Tibial nerve (tissue), 4 donors: ENCODE measurements at regions not wholly inside any gene's neighbourhood (a gene's known extent, or its start where the extent isn't known, plus 50 kb on each side); places are given as distances from the start of the nearest gene placed in this dataset.
"Not testable (repeated sequence)": the region's sequence is repeated elsewhere in the genome, so short reads cannot be mapped to it uniquely, and the experiment has no call there.

Source experiments
- DNase-seq, 2 donors: peaks; one replicate each; pipeline ENCODE4 v3.0.0-alpha.2; 2019; ENCODE audit warnings: low spot score in 2 of 2
- H3K27ac ChIP-seq, 4 donors: fragments of 200-600 bp; sonication (generic) in 3 of 4; one replicate each; pipeline ENCODE4 v1.5.1; 2017 to 2019; ENCODE audit warnings: mild to moderate bottlenecking in 1 of 4
- H3K27me3 ChIP-seq, 2 donors: fragments of 200-600 bp; sonication (generic) in 1 of 2; one replicate each; pipeline versions ENCODE4 v1.5.1 to v1.6.0; 2017 to 2019
- H3K36me3 ChIP-seq, 3 donors: fragments of 200-600 bp; sonication (generic); one replicate each; pipeline ENCODE4 v1.5.1; 2018 to 2019
- H3K4me1 ChIP-seq, 4 donors: fragments of 200-600 bp; sonication (generic) in 3 of 4; one replicate each; pipeline ENCODE4 v1.5.1; 2017 to 2019
- H3K4me3 ChIP-seq, 4 donors: fragments of 200-600 bp; sonication (generic) in 3 of 4; one replicate each; pipeline ENCODE4 v1.5.1; 2017 to 2019; ENCODE audit warnings: mild to moderate bottlenecking in 1 of 4, moderate library complexity in 1 of 4
- H3K9me3 ChIP-seq, 4 donors: fragments of 200-600 bp; sonication (generic) in 3 of 4; one replicate each; pipeline ENCODE4 v1.5.1; 2017 to 2019
- EP300 ChIP-seq, 2 donors: sonication (generic); formaldehyde crosslinking; IDR thresholded peaks; one replicate each; pipeline ENCODE4 v1.6.1; 2017; ENCODE audit warnings: antibody characterized with exemption in 2 of 2, mild to moderate bottlenecking in 1 of 2
- POLR2A ChIP-seq, 2 donors: fragments of 450-650 bp; IDR thresholded peaks; one replicate each; pipeline ENCODE4 v1.6.1; 2017; ENCODE audit warnings: antibody characterized with exemption in 2 of 2, mild to moderate bottlenecking in 2 of 2, moderate library complexity in 2 of 2
- WGBS, 2 donors: methylation state at CpG; one replicate each; pipeline ENCODE4 v1.1.5; 2018; 5-methylcytosine and 5-hydroxymethylcytosine counted together
- TF ChIP-seq, protein P1 (sequence below), 5 experiments: fragments of 200-600 bp in 3 of 5; fragments of 450-650 bp in 2 of 5; sonication (generic) in 3 of 5; IDR thresholded peaks; one replicate each; pipeline ENCODE4 v1.5.1; 2016 to 2019; ENCODE audit warnings: antibody characterized with exemption in 5 of 5, mild to moderate bottlenecking in 3 of 5, moderate library complexity in 2 of 5

DNA sequence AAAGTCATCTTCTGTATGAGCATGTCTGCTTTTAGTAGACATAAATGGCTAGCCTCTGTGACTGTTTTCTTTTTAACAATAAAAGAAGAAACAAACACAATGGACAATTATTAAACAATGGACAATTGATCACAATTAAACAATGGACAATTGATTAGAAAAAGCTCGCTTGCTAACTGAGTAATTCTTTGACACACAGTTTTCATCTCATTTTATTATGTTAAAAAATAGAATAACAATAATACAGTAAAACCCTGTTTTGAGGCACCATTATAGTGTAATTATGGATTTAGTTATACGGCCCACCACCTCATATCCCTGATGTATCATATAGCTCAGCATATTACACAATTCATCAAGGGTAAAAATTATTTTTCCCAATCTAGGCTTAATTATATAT, 989.0 kb downstream of the LTN1 start:
- not testable (repeated sequence) for H3K27ac ChIP-seq, H3K9me3 ChIP-seq
- WGBS, 2 donors: 63 to 77% methylated on average over 2 of the region's 2 CpGs

DNA sequence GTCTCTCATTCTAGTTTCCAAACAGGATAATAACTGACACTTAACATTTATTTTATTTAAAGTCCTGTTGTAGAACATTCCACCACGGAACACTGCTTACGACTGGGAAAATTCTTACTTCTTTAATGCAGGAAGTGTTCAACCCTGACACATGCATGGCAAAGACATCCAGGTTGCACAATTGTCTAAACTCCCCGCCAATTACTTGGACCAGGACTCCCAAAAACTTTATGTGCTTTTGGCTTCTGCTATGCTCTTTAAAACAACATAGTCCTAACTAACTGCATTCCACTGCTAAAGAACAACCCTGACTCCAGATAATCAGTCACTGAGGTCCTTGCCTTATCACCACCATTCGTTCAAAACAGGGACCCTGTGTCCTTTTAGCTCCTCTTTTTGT, 995.8 kb downstream of the LTN1 start:
- not testable (repeated sequence) for H3K27me3 ChIP-seq, H3K4me3 ChIP-seq, H3K27ac ChIP-seq, H3K9me3 ChIP-seq, H3K36me3 ChIP-seq, DNase-seq, H3K4me1 ChIP-seq
- 75 to 82% methylated on average over 4 of the region's 4 CpGs for WGBS, 2 donors

More for the DNA sequence above, 989.0 kb downstream of the LTN1 start:
- not testable (repeated sequence) for H3K4me1 ChIP-seq, H3K4me3 ChIP-seq, H3K36me3 ChIP-seq, H3K27me3 ChIP-seq, DNase-seq

DNA sequence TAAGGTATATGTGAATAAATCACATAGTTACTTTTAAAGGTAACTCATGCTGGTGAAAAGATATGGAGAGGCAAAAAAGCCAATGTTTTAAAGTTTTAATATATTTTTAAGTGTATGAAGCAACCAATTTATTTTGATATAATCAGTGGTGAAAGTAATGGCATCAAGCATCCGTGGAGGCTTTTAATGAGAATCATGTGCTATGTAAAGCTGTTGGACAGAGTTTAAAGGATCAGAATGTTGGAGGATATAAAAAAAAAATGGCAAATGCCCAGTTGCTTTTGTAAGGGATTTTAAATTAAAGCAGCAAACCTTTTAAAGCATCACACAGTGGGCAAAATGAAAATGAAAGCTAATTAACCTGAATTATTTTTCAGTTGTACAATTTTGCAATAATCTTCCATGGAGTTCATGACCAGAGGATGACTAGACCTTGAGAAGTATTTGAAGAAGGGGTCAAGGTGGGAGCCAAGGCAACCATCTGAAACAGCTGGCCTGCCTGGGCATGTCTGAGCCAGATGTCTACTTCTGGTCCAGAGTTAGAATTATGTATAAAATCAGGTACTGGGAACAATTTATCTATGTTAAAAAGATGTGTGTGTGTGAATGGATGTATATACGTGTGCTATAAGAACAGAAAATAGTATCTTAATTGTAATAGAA, 1007.9 kb downstream of the LTN1 start:
- not testable (repeated sequence) for H3K4me3 ChIP-seq, H3K27ac ChIP-seq, H3K27me3 ChIP-seq, DNase-seq, H3K9me3 ChIP-seq, H3K36me3 ChIP-seq, H3K4me1 ChIP-seq
- 59 to 69% methylated on average over 2 of the region's 2 CpGs for WGBS, 2 donors

DNA sequence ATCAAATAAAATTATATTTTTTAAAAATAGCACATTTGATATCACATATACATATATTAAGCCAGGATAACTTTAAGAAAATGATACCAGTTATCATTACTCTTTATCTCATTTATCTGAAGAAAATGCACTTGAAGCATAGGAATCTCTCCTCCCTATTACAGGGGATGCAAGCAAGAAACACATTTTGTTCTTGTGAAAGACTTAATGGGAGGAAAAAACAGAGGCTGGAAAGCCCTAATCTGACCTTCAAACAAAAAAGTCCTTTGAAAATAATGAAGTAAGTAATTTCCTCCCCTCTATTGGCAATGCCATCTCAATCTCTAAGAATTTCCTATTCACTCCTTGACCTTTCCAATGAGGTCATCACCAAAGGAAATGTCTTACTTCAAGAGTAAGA, 1012.6 kb upstream of the ADAMTS5 start:
- H3K27ac ChIP-seq: peak overlapping the region in 2 of 4 donors; percentile 41 to 52
- not testable (repeated sequence) for DNase-seq, H3K4me1 ChIP-seq, H3K36me3 ChIP-seq, H3K9me3 ChIP-seq, H3K27me3 ChIP-seq, H3K4me3 ChIP-seq

DNA sequence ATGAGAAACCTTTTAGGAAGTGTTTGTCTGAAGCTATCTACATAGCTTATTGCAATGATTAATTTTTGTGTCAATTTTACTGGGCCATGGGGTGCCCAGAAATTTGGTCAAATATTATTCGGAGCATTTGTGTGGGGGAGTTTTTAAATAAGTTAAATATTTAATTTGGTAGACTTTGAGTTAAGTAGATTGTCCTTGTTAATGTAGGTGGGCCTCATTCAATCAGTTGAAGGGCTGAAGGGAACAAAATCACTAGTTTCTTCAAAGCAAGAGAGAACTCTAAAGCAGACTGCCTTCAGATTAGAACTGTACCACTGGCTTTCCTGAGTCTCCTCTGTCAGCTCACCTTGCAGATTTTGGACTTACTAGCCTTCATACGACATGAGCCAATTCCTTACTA, 1008.6 kb upstream of the ADAMTS5 start:
- Histone ChIP-seq H3K36me3 (no peaks in the 10 kb centered on the region), H3K4me1 (peaks cover 0 to 6% (median 3%) of the 10 kb centered on the region in 4 donors), H3K27me3 (no peaks in the 10 kb centered on the region), H3K4me3 (no peak overlapping the region), H3K27ac (no peak overlapping the region), H3K9me3 (no peaks in the 10 kb centered on the region)
- TF ChIP-seq EP300 (IDR thresholded peaks at IDR 0.05) (no peak), POLR2A (IDR thresholded peaks at IDR 0.05) (no peak)
- TF ChIP-seq, protein P1, sequence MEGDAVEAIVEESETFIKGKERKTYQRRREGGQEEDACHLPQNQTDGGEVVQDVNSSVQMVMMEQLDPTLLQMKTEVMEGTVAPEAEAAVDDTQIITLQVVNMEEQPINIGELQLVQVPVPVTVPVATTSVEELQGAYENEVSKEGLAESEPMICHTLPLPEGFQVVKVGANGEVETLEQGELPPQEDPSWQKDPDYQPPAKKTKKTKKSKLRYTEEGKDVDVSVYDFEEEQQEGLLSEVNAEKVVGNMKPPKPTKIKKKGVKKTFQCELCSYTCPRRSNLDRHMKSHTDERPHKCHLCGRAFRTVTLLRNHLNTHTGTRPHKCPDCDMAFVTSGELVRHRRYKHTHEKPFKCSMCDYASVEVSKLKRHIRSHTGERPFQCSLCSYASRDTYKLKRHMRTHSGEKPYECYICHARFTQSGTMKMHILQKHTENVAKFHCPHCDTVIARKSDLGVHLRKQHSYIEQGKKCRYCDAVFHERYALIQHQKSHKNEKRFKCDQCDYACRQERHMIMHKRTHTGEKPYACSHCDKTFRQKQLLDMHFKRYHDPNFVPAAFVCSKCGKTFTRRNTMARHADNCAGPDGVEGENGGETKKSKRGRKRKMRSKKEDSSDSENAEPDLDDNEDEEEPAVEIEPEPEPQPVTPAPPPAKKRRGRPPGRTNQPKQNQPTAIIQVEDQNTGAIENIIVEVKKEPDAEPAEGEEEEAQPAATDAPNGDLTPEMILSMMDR (IDR thresholded peaks at IDR 0.05): no peak
- WGBS, 2 donors: 96 to 99% methylated on average over 2 of the region's 2 CpGs
- DNase-seq: no peak

DNA sequence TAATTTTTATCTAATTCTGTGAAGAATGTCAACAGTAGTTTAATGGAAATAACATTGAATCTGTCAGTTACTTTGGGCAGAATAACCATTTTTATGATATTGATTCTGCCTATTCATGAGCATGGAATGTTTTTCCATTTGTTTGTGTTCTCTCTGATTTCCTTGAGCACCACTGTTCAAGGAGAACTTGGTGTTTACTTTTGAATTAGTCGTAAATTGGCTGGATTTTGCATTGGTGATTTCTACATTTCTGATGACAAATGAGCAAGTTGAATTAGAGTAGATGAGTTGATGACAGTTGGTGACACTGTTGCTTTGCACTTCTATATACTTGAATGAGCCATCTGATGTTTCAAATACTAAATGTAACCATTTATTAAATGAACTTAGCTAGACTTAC, 1007.3 kb upstream of the ADAMTS5 start:
- not testable (repeated sequence) for H3K4me3 ChIP-seq, H3K4me1 ChIP-seq, H3K9me3 ChIP-seq, H3K27ac ChIP-seq, H3K27me3 ChIP-seq, H3K36me3 ChIP-seq, DNase-seq
- WGBS, 2 donors: 77 to 86% methylated on average over 1 of the region's 1 CpG

DNA sequence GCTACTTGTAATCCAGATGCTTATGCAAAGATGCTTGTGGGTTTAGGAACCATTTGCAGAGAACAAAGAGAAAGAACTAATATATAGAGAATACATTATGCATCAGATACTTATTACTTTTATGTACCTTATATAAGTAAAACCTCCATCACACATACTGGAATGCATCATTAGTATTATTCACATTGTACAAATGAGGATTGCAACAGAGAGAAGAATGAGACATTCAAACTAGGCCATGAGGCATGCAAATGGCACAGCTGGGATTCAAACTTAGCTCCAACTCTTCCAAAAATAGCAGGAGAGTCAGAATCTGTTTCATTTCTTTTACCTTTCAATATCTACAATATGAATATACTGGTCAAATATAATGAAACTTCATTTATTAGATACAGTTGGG, 1001.4 kb upstream of the ADAMTS5 start:
- DNase-seq, H3K27me3 ChIP-seq, H3K4me1 ChIP-seq, H3K27ac ChIP-seq, H3K4me3 ChIP-seq, H3K9me3 ChIP-seq, H3K36me3 ChIP-seq: not testable (repeated sequence)

DNA sequence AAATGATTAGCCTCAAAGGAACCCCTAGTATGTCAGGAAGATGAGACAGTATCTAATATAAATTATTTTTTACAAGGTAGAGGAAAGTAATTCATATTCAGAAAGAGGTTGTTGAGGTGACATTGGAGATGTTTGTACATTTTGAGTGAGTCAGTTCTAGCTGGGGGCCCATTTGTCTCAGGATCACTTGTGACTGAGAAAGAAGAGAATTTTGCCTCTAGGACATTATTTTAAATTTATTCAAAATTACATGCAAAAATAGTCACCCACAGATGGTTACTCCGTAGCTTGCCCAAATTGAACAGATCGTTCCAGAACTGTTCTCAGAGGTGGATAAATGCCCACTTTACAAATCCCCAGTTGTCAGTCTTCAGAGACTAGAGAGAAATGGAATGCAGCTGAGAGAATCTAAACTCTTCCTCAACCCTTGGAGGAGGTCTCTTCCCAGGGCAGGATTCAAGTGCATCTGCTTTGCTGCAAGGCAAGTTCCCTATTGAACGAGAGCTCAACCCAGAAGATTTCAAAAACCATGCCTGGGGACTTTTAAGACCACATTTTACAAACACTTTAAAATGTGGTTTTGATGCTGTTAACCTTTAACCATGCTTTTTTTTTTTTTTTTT, 987.8 kb upstream of the ADAMTS5 start:
- Histone ChIP-seq H3K9me3 (no peaks in the 10 kb centered on the region), H3K4me3 (no peak overlapping the region), H3K4me1 (peaks cover 0 to 6% (median 0%) of the 10 kb centered on the region in 4 donors), H3K27me3 (no peaks in the 10 kb centered on the region), H3K36me3 (no peaks in the 10 kb centered on the region), H3K27ac (no peak overlapping the region)
- TF ChIP-seq EP300 (IDR thresholded peaks at IDR 0.05) (no peak), POLR2A (IDR thresholded peaks at IDR 0.05) (no peak)
- TF ChIP-seq, protein P1 (IDR thresholded peaks at IDR 0.05): no peak
- WGBS, 2 donors: 36 to 47% methylated on average over 3 of the region's 3 CpGs
- DNase-seq: no peak
